ENCODE measurements at regions not wholly inside any gene's neighbourhood (a gene's known extent, or its start where the extent isn't known, plus 50 kb on each side); places are given as distances from the start of the nearest gene placed in this dataset.

- no peak for TF ChIP-seq CTCF (conservative IDR thresholded peaks at IDR 0.05)
- H3K27ac ChIP-seq, result no peak overlapping the region
Observed at GRCh38 chr21:19122356-19122755, 718.8 kb upstream of the TMPRSS15 start.

- TF ChIP-seq CTCF (conservative IDR thresholded peaks at IDR 0.05), result no peak
- H3K27ac ChIP-seq, result no peak overlapping the region
Observed at GRCh38 chr21:19123053-19123452, 719.5 kb upstream of the TMPRSS15 start.

- no peak for TF ChIP-seq CTCF (conservative IDR thresholded peaks at IDR 0.05)
- H3K27ac ChIP-seq, result no peak overlapping the region
Observed at GRCh38 chr21:19123525-19123924, 719.9 kb upstream of the TMPRSS15 start.

GRCh38 chr21:19124691-19125090 lies 721.1 kb upstream of the TMPRSS15 start:
- TF ChIP-seq CTCF (conservative IDR thresholded peaks at IDR 0.05), result no peak
- no peak overlapping the region for H3K27ac ChIP-seq

- no peak overlapping the region for H3K27ac ChIP-seq
- no peak for TF ChIP-seq CTCF (conservative IDR thresholded peaks at IDR 0.05)
Observed at GRCh38 chr21:19130379-19131028, 726.9 kb upstream of the TMPRSS15 start.

GRCh38 chr21:19141511-19141910 lies 737.9 kb upstream of the TMPRSS15 start:
- no peak for TF ChIP-seq CTCF (conservative IDR thresholded peaks at IDR 0.05)
- no peak overlapping the region for H3K27ac ChIP-seq

- no peak overlapping the region for H3K27ac ChIP-seq
- TF ChIP-seq CTCF (conservative IDR thresholded peaks at IDR 0.05), result no peak
Observed at GRCh38 chr21:19145682-19146293, 742.2 kb upstream of the TMPRSS15 start.

All from VCaP (cell line).